ENCODE measurements at regions not wholly inside any gene's neighbourhood (a gene's known extent, or its start where the extent isn't known, plus 50 kb on each side); places are given as distances from the start of the nearest gene placed in this dataset.

GRCh38 chr6:126820634-126821033, 297.8 kb upstream of the RSPO3 start:
- no peaks in the 10 kb centered on the region for H3K9me3 ChIP-seq
- no peaks in the 10 kb centered on the region for H3K36me3 ChIP-seq
- DNase-seq (ENCODE audit: low spot score in 2 of 2), result no peak
- no peak overlapping the region for H3K27ac ChIP-seq
- WGBS, 2 donors, result 68 to 78% methylated on average over 3 of the region's 3 CpGs
- no peaks in the 10 kb centered on the region for H3K27me3 ChIP-seq
- H3K4me1 ChIP-seq, result no peaks in the 10 kb centered on the region
- no peak for TF ChIP-seq CTCF (IDR thresholded peaks at IDR 0.05)
- TF ChIP-seq POLR2A (IDR thresholded peaks at IDR 0.05), result no peak
- TF ChIP-seq EP300 (IDR thresholded peaks at IDR 0.05), result no peak
- no peak overlapping the region for H3K4me3 ChIP-seq

- H3K36me3 ChIP-seq, result no peaks in the 10 kb centered on the region
- no peak for DNase-seq (ENCODE audit: low spot score in 2 of 2)
- H3K27ac ChIP-seq, result no peak overlapping the region
- no peaks in the 10 kb centered on the region for H3K9me3 ChIP-seq
- TF ChIP-seq CTCF (IDR thresholded peaks at IDR 0.05) (no peak), POLR2A (IDR thresholded peaks at IDR 0.05) (no peak), EP300 (IDR thresholded peaks at IDR 0.05) (no peak)
- H3K4me1 ChIP-seq, result no peaks in the 10 kb centered on the region
- 75 to 84% methylated on average over 2 of the region's 2 CpGs for WGBS, 2 donors
- H3K4me3 ChIP-seq, result no peak overlapping the region
- no peaks in the 10 kb centered on the region for H3K27me3 ChIP-seq
Measured at GRCh38 chr6:126821706-126822105, 296.8 kb upstream of the RSPO3 start.

GRCh38 chr6:126824226-126824625, 294.2 kb upstream of the RSPO3 start:
- no peak overlapping the region for H3K4me3 ChIP-seq
- no peaks in the 10 kb centered on the region for H3K27me3 ChIP-seq
- TF ChIP-seq EP300 (IDR thresholded peaks at IDR 0.05) (no peak), CTCF (IDR thresholded peaks at IDR 0.05) (no peak)
- DNase-seq (ENCODE audit: low spot score in 2 of 2), result no peak
- no peaks in the 10 kb centered on the region for H3K9me3 ChIP-seq
- no peaks in the 10 kb centered on the region for H3K36me3 ChIP-seq
- H3K4me1 ChIP-seq, result no peaks in the 10 kb centered on the region
- H3K27ac ChIP-seq, result no peak overlapping the region
- 14 to 35% methylated on average over 2 of the region's 2 CpGs for WGBS, 2 donors

- WGBS, 2 donors, result 92 to 93% methylated on average over 2 of the region's 2 CpGs
- H3K27me3 ChIP-seq, result no peaks in the 10 kb centered on the region
- no peaks in the 10 kb centered on the region for H3K36me3 ChIP-seq
- no peak overlapping the region for H3K4me3 ChIP-seq
- no peak for DNase-seq (ENCODE audit: low spot score in 2 of 2)
- H3K27ac ChIP-seq, result no peak overlapping the region
- no peak for TF ChIP-seq POLR2A (IDR thresholded peaks at IDR 0.05)
- TF ChIP-seq EP300 (IDR thresholded peaks at IDR 0.05), result no peak
- no peaks in the 10 kb centered on the region for H3K4me1 ChIP-seq
- no peaks in the 10 kb centered on the region for H3K9me3 ChIP-seq
Measured at GRCh38 chr6:126824815-126825214, 293.7 kb upstream of the RSPO3 start.

- TF ChIP-seq CTCF (IDR thresholded peaks at IDR 0.05) (no peak), EP300 (IDR thresholded peaks at IDR 0.05) (no peak), POLR2A (IDR thresholded peaks at IDR 0.05) (no peak)
- no peaks in the 10 kb centered on the region for H3K27me3 ChIP-seq
- DNase-seq (ENCODE audit: low spot score in 2 of 2), result no peak
- no peaks in the 10 kb centered on the region for H3K9me3 ChIP-seq
- H3K36me3 ChIP-seq, result no peaks in the 10 kb centered on the region
- H3K4me3 ChIP-seq, result no peak overlapping the region
- WGBS, 2 donors, result 66 to 71% methylated on average over 1 of the region's 1 CpG
- H3K4me1 ChIP-seq, result no peaks in the 10 kb centered on the region
- H3K27ac ChIP-seq, result no peak overlapping the region
Measured at GRCh38 chr6:126826166-126826714, 292.2 kb upstream of the RSPO3 start.

GRCh38 chr6:126831461-126831860, 287.0 kb upstream of the RSPO3 start:
- no peaks in the 10 kb centered on the region for H3K36me3 ChIP-seq
- WGBS, 2 donors, result 56 to 84% methylated on average over 5 of the region's 5 CpGs
- H3K4me1 ChIP-seq, result no peaks in the 10 kb centered on the region
- H3K27me3 ChIP-seq, result no peaks in the 10 kb centered on the region
- TF ChIP-seq POLR2A (IDR thresholded peaks at IDR 0.05), result no peak
- TF ChIP-seq EP300 (IDR thresholded peaks at IDR 0.05), result no peak
- no peak for TF ChIP-seq CTCF (IDR thresholded peaks at IDR 0.05)
- no peak overlapping the region for H3K27ac ChIP-seq
- H3K4me3 ChIP-seq, result no peak overlapping the region
- no peak for DNase-seq (ENCODE audit: low spot score in 2 of 2)
- H3K9me3 ChIP-seq, result no peaks in the 10 kb centered on the region
